ENCODE measurements at regions not wholly inside any gene's neighbourhood (a gene's known extent, or its start where the extent isn't known, plus 50 kb on each side); places are given as distances from the start of the nearest gene placed in this dataset.

DNA sequence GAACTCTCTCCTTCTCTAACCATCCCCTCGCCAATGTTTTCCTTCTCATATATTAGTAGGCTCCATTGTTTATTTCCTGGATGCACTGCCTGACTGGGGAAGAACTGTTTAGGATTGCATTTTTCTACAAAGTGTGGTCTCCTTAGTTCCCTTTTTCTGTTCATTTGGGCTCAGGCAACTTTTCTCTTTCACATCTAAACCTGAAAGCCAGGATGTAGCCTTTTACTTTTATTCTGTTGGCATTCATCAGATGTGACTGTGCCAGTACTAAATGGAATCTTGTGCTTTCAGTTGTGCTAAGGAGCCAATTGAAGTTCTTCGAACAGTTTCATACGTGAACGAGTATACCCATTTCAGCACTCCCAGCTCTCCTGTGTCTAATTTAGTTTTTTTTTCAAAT is 59.8 kb downstream of the DDIT4L start:
- TF ChIP-seq HLTF (IDR thresholded peaks at IDR 0.05) (no peak), ZFP36 (IDR thresholded peaks at IDR 0.05; ENCODE audit: low read depth, low read length, partially characterized antibody) (no peak)

All from K562 (cell line).